Ishikawa (cell line): ENCODE measurements at regions not wholly inside any gene's neighbourhood (a gene's known extent, or its start where the extent isn't known, plus 50 kb on each side); places are given as distances from the start of the nearest gene placed in this dataset.

Source experiments
- CEBPB ChIP-seq: IDR thresholded peaks from 2 replicates; pipeline ENCODE4 v1.6.1; 2012
- CREB1 ChIP-seq: IDR thresholded peaks from 2 replicates; pipeline ENCODE4 v1.6.1; 2012; ENCODE audit warnings: low read depth
- EGR1 ChIP-seq: IDR thresholded peaks from 2 replicates; pipeline ENCODE4 v1.6.1; 2012
- EP300 ChIP-seq: IDR thresholded peaks from 2 replicates; pipeline ENCODE4 v1.6.1; 2012; ENCODE audit warnings: borderline replicate concordance
- FOXM1 ChIP-seq: IDR thresholded peaks from 2 replicates; pipeline ENCODE4 v1.6.1; 2012; ENCODE audit warnings: low read depth, borderline replicate concordance
- MAX ChIP-seq: IDR thresholded peaks from 2 replicates; pipeline ENCODE4 v1.6.1; 2012
- NFIC ChIP-seq: IDR thresholded peaks from 2 replicates; pipeline ENCODE4 v1.6.1; 2012
- RAD21 ChIP-seq: IDR thresholded peaks from 2 replicates; pipeline ENCODE4 v1.6.1; 2012; ENCODE audit warnings: low read depth
- REST ChIP-seq: IDR thresholded peaks from 2 replicates; pipeline ENCODE4 v1.6.1; 2012; ENCODE audit warnings: low read depth, mild to moderate bottlenecking
- TAF1 ChIP-seq: IDR thresholded peaks from 2 replicates; pipeline ENCODE4 v1.6.1; 2012; ENCODE audit warnings: low read depth, mild to moderate bottlenecking
- TCF12 ChIP-seq: IDR thresholded peaks from 2 replicates; pipeline ENCODE4 v1.6.1; 2012; ENCODE audit warnings: low read depth
- TEAD4 ChIP-seq: IDR thresholded peaks from 2 replicates; pipeline ENCODE4 v1.6.1; 2012
- USF1 ChIP-seq: IDR thresholded peaks from 2 replicates; pipeline ENCODE4 v1.6.1; 2012
- YY1 ChIP-seq: IDR thresholded peaks from 2 replicates; pipeline ENCODE4 v1.6.1; 2012; ENCODE audit warnings: low read depth
- ZBTB7A ChIP-seq: IDR thresholded peaks from 2 replicates; pipeline ENCODE4 v1.6.1; 2012; ENCODE audit warnings: low read depth

GRCh38 chr16:26396511-26397235 lies 670.1 kb upstream of the C16orf82 start:
- TF ChIP-seq EP300 (no peak), REST (peak; percentile 66)

- TF ChIP-seq TCF12, result no peak
- no peak for TF ChIP-seq TEAD4
- TF ChIP-seq RAD21, result no peak
- TF ChIP-seq ZBTB7A, result no peak
- TF ChIP-seq CEBPB, result no peak
- TF ChIP-seq EP300, result no peak
- no peak for TF ChIP-seq NFIC
- no peak for TF ChIP-seq YY1
- TF ChIP-seq MAX, result no peak
- TF ChIP-seq REST, result no peak
- TF ChIP-seq FOXM1, result no peak
- TF ChIP-seq CREB1, result no peak
- no peak for TF ChIP-seq USF1
- no peak for TF ChIP-seq TAF1
- TF ChIP-seq EGR1, result no peak
These were observed 652.9 kb upstream of the C16orf82 start for GRCh38 chr16:26413780-26414179.

- TF ChIP-seq TAF1, result no peak
- TF ChIP-seq YY1, result no peak
- no peak for TF ChIP-seq ZBTB7A
- TF ChIP-seq MAX, result no peak
- no peak for TF ChIP-seq USF1
- no peak for TF ChIP-seq EGR1
- TF ChIP-seq TCF12, result no peak
- TF ChIP-seq CEBPB, result no peak
- no peak for TF ChIP-seq NFIC
- no peak for TF ChIP-seq EP300
- no peak for TF ChIP-seq REST
- TF ChIP-seq FOXM1, result no peak
These were observed 636.1 kb upstream of the C16orf82 start for GRCh38 chr16:26430618-26431017.

- no peak for TF ChIP-seq EGR1
- TF ChIP-seq EP300, result no peak
- TF ChIP-seq ZBTB7A, result no peak
- no peak for TF ChIP-seq REST
- no peak for TF ChIP-seq CEBPB
- TF ChIP-seq TAF1, result no peak
- no peak for TF ChIP-seq YY1
- TF ChIP-seq TEAD4, result no peak
- TF ChIP-seq MAX, result no peak
- TF ChIP-seq FOXM1, result no peak
- TF ChIP-seq RAD21, result no peak
- no peak for TF ChIP-seq NFIC
- TF ChIP-seq CREB1, result no peak
- no peak for TF ChIP-seq USF1
- TF ChIP-seq TCF12, result no peak
These were observed 632.9 kb upstream of the C16orf82 start for GRCh38 chr16:26433807-26434206.
